ENCODE measurements at regions not wholly inside any gene's neighbourhood (a gene's known extent, or its start where the extent isn't known, plus 50 kb on each side); places are given as distances from the start of the nearest gene placed in this dataset.

- no peak overlapping the region for H3K4me3 Mint-ChIP-seq (ENCODE audit: unreplicated experiment)
- no peaks in the 10 kb centered on the region for H3K9me3 Mint-ChIP-seq (ENCODE audit: unreplicated experiment)
- Histone ChIP-seq H3K4me3 (ENCODE audit: low read depth, low read length) (no peak overlapping the region), H3K36me3 (ENCODE audit: control insufficient read depth, insufficient read depth, low read length) (no peaks in the 10 kb centered on the region), H3K27me3 (replicated peaks; ENCODE audit: control insufficient read depth, insufficient read depth, low read length) (no peaks in the 10 kb centered on the region), H3K9me3 (no peaks in the 10 kb centered on the region), H3K4me1 (peaks cover 16% of the 10 kb centered on the region)
- H3K27ac Mint-ChIP-seq (ENCODE audit: unreplicated experiment) = no peak overlapping the region
- TF ChIP-seq CTCF (IDR thresholded peaks at IDR 0.05; ENCODE audit: insufficient read depth in 1 of 2, low read depth in 1 of 2, low read length in 1 of 2, severe bottlenecking in 1 of 2, unreplicated experiment in 1 of 2) = no peak
- intact Hi-C loops (cut with micrococcal nuclease; ENCODE audit: unreplicated experiment) = no loop called here
- CTCF ChIA-PET = no interaction called here
- H3K36me3 Mint-ChIP-seq (ENCODE audit: insufficient read depth, unreplicated experiment) = no peaks in the 10 kb centered on the region
- BruUV-seq (replicated peaks) = no TSS peak
- peaks cover 8% of the 10 kb centered on the region for H3K4me1 Mint-ChIP-seq (ENCODE audit: low read depth, unreplicated experiment)
- DNase-seq = no peak
- POLR2A ChIA-PET = no interaction called here
- no peaks in the 10 kb centered on the region for H3K27me3 Mint-ChIP-seq (ENCODE audit: insufficient read depth, unreplicated experiment)
Measured at GRCh38 chr12:91356405-91356804, 173.8 kb upstream of the DCN start.

- Mint-ChIP-seq H3K27me3 (ENCODE audit: insufficient read depth, unreplicated experiment) (no peaks in the 10 kb centered on the region), H3K36me3 (ENCODE audit: insufficient read depth, unreplicated experiment) (no peaks in the 10 kb centered on the region), H3K27ac (ENCODE audit: unreplicated experiment) (no peak overlapping the region), H3K4me3 (ENCODE audit: unreplicated experiment) (no peak overlapping the region), H3K9me3 (ENCODE audit: unreplicated experiment) (no peaks in the 10 kb centered on the region), H3K4me1 (ENCODE audit: low read depth, unreplicated experiment) (peaks cover 8% of the 10 kb centered on the region)
- H3K36me3 ChIP-seq (ENCODE audit: control insufficient read depth, insufficient read depth, low read length) = no peaks in the 10 kb centered on the region
- no TSS peak for BruUV-seq (replicated peaks)
- no peak overlapping the region for H3K4me3 ChIP-seq (ENCODE audit: low read depth, low read length)
- no peaks in the 10 kb centered on the region for H3K9me3 ChIP-seq
- intact Hi-C loops (cut with micrococcal nuclease; ENCODE audit: unreplicated experiment) = loop anchor here (1.0 kb wide), 4 partner anchors 177 to 410 kb away; no protein-coding TSS in a partner anchor
- CTCF ChIA-PET = interaction anchor here (0.6 to 1.5 kb wide), 3 partner anchors 244 to 1253 kb away, joined by 3 to 6 read pairs (median 3); partner anchors contain the start of gene LUM
- peak; percentile 58 to 70 for DNase-seq
- H3K4me1 ChIP-seq = peaks cover 16% of the 10 kb centered on the region
- no peaks in the 10 kb centered on the region for H3K27me3 ChIP-seq (replicated peaks; ENCODE audit: control insufficient read depth, insufficient read depth, low read length)
- TF ChIP-seq CTCF (IDR thresholded peaks at IDR 0.05; ENCODE audit: insufficient read depth in 1 of 2, low read depth in 1 of 2, low read length in 1 of 2, severe bottlenecking in 1 of 2, unreplicated experiment in 1 of 2) = peak; percentile 66 to 83
- POLR2A ChIA-PET = no interaction called here
Measured at GRCh38 chr12:91355150-91356006, 172.8 kb upstream of the DCN start.

DNA sequence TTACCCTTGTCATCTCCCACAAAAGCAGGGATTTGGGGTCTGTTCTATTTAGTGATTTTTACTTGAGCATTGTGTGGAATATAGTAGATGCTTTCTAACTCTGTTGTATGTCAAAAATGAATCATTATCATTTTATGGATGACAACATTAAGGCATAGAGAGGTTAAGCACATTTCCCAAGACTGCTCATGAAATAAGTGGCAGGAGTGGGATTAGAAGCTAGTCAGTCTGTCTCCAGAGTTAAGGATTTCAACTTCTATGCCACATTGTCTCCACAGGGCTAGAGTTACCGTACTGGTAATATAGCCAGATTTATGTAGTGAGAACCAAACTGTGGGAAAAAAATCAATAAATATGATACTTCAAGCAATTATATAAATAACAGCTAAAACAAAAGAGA lies 170.6 kb upstream of the DCN start:
- TF ChIP-seq CTCF (IDR thresholded peaks at IDR 0.05; ENCODE audit: insufficient read depth in 1 of 2, low read depth in 1 of 2, low read length in 1 of 2, severe bottlenecking in 1 of 2, unreplicated experiment in 1 of 2) = no peak
- peaks cover 16% of the 10 kb centered on the region for H3K4me1 ChIP-seq
- H3K4me1 Mint-ChIP-seq (ENCODE audit: low read depth, unreplicated experiment) = peaks cover 8% of the 10 kb centered on the region
- no peak overlapping the region for H3K4me3 Mint-ChIP-seq (ENCODE audit: unreplicated experiment)
- no peaks in the 10 kb centered on the region for H3K27me3 Mint-ChIP-seq (ENCODE audit: insufficient read depth, unreplicated experiment)
- no peak overlapping the region for H3K4me3 ChIP-seq (ENCODE audit: low read depth, low read length)
- H3K27ac Mint-ChIP-seq (ENCODE audit: unreplicated experiment) = no peak overlapping the region
- H3K36me3 Mint-ChIP-seq (ENCODE audit: insufficient read depth, unreplicated experiment) = no peaks in the 10 kb centered on the region
- BruUV-seq (replicated peaks) = no TSS peak
- POLR2A ChIA-PET = interaction anchor here (0.6 kb wide), 1 partner anchor 400 kb away, joined by 3 read pairs; no protein-coding TSS in a partner anchor
- H3K36me3 ChIP-seq (ENCODE audit: control insufficient read depth, insufficient read depth, low read length) = no peaks in the 10 kb centered on the region
- intact Hi-C loops (cut with micrococcal nuclease; ENCODE audit: unreplicated experiment) = no loop called here
- no peaks in the 10 kb centered on the region for H3K27me3 ChIP-seq (replicated peaks; ENCODE audit: control insufficient read depth, insufficient read depth, low read length)
- no peaks in the 10 kb centered on the region for H3K9me3 Mint-ChIP-seq (ENCODE audit: unreplicated experiment)
- CTCF ChIA-PET = no interaction called here
- no peaks in the 10 kb centered on the region for H3K9me3 ChIP-seq
- DNase-seq = no peak
